ENCODE measurements at regions not wholly inside any gene's neighbourhood (a gene's known extent, or its start where the extent isn't known, plus 50 kb on each side); places are given as distances from the start of the nearest gene placed in this dataset.

- no peak overlapping the region for H3K9ac ChIP-seq (ENCODE audit: insufficient read depth, low read depth, low read length)
- DNase-seq (ENCODE audit: low spot score), result no peak
- H3K27ac ChIP-seq (ENCODE audit: extremely low read length, insufficient read depth, low read length), result no peak overlapping the region
- H3K4me1 ChIP-seq (ENCODE audit: insufficient read depth, low read length), result peaks cover 38% of the 10 kb centered on the region
- no peaks in the 10 kb centered on the region for H4K20me1 ChIP-seq (ENCODE audit: insufficient read depth, low read length)
- CTCF ChIA-PET (ENCODE audit: low intra/inter-chr PET ratio, low total read pairs), result interaction anchor here (1.5 to 5.3 kb wide), 5 partner anchors 128 to 1524 kb away, joined by 8 to 92 read pairs (median 13); no protein-coding TSS in a partner anchor
- POLR2A ChIA-PET, result interaction anchor here (1.4 to 1.5 kb wide), 2 partner anchors 48 to 255 kb away, joined by 4 to 7 read pairs; no protein-coding TSS in a partner anchor
- in situ Hi-C loops (cut with HindIII; ENCODE audit: extremely low pct_ligation_motif_present, low pct_unique_long_range_greater_than_20kb) (loop anchor here (5.0 kb wide), 1 partner anchor 262 kb away; no protein-coding TSS in a partner anchor), intact Hi-C loops (cut with micrococcal nuclease; ENCODE audit: unreplicated experiment) (loop anchor here (2.0 to 10.0 kb wide), 3 partner anchors 37 to 1525 kb away; partner anchors contain the start of gene EGLN3)
- no peaks in the 10 kb centered on the region for H3K9me3 ChIP-seq (ENCODE audit: low read length)
- no peak for FAIRE-seq
- 0 out of 2 replicates have a peak, but pooled peaks have one; percentile 12 for TF ChIP-seq PHF20 (CRISPR knock-in tag; IDR thresholded peaks at IDR 0.05)
- 0 out of 2 replicates have a peak, but pooled peaks have one; percentile 23 for TF ChIP-seq KDM2A (CRISPR knock-in tag; IDR thresholded peaks at IDR 0.05; ENCODE audit: borderline replicate concordance, low read depth)
- TF ChIP-seq NCOR1 (IDR thresholded peaks at IDR 0.05; ENCODE audit: borderline replicate concordance, low read length), result no peak
- no peak for TF ChIP-seq PREB (CRISPR knock-in tag; IDR thresholded peaks at IDR 0.05)
- no peaks in the 10 kb centered on the region for H3K79me2 ChIP-seq (ENCODE audit: insufficient read depth, low read length)
- WGBS (ENCODE audit: low lambda C conversion rate), result 5% methylated on average over 5 of the region's 5 CpGs
- peaks cover 0 to 38% of the 10 kb centered on the region in 2 experiments; a peak in 2 of 5 replicates for H3K27me3 ChIP-seq (ENCODE audit: control insufficient read depth in 1 of 2, insufficient read depth in 2 of 2, low read length in 2 of 2)
- no peak overlapping the region for H3K4me2 ChIP-seq (ENCODE audit: low read depth, low read length)
- no peak overlapping the region for H3K4me3 ChIP-seq (replicated peaks in 1 of 3; ENCODE audit: insufficient read depth in 1 of 3, low read depth in 2 of 3, low read length in 3 of 3)
- BruUV-seq (replicated peaks), result no TSS peak
- no peak overlapping the region for H2AFZ ChIP-seq (ENCODE audit: low read length)
- no peaks in the 10 kb centered on the region for H3K36me3 ChIP-seq (replicated peaks in 1 of 2; ENCODE audit: control insufficient read depth in 1 of 2, insufficient read depth in 2 of 2, low read length in 2 of 2)
- no peak for ATAC-seq
Measured at GRCh38 chr14:34099635-34100034, 148.8 kb upstream of the EGLN3 start.

- Histone ChIP-seq H3K9me3 (ENCODE audit: low read length) (no peaks in the 10 kb centered on the region), H3K4me3 (replicated peaks in 1 of 3; ENCODE audit: insufficient read depth in 1 of 3, low read depth in 2 of 3, low read length in 3 of 3) (no peak overlapping the region), H3K27ac (ENCODE audit: extremely low read length, insufficient read depth, low read length) (no peak overlapping the region), H4K20me1 (ENCODE audit: insufficient read depth, low read length) (no peaks in the 10 kb centered on the region), H3K9ac (ENCODE audit: insufficient read depth, low read depth, low read length) (no peak overlapping the region), H3K4me1 (ENCODE audit: insufficient read depth, low read length) (peaks cover 35% of the 10 kb centered on the region), H3K27me3 (ENCODE audit: control insufficient read depth in 1 of 2, insufficient read depth in 2 of 2, low read length in 2 of 2) (peaks cover 0 to 37% of the 10 kb centered on the region in 2 experiments; a peak in 2 of 5 replicates), H3K36me3 (replicated peaks in 1 of 2; ENCODE audit: control insufficient read depth in 1 of 2, insufficient read depth in 2 of 2, low read length in 2 of 2) (no peaks in the 10 kb centered on the region), H3K4me2 (ENCODE audit: low read depth, low read length) (no peak overlapping the region), H2AFZ (ENCODE audit: low read length) (no peak overlapping the region), H3K79me2 (ENCODE audit: insufficient read depth, low read length) (no peaks in the 10 kb centered on the region)
- CTCF ChIA-PET (ENCODE audit: low intra/inter-chr PET ratio, low total read pairs), result interaction anchor here (1.3 to 5.3 kb wide), 9 partner anchors 129 to 1523 kb away, joined by 3 to 92 read pairs (median 10); partner anchors contain the start of gene EGLN3
- intact Hi-C loops (cut with micrococcal nuclease; ENCODE audit: unreplicated experiment), result loop anchor here (1.0 to 10.0 kb wide), 10 partner anchors 36 to 1524 kb away; partner anchors contain the start of gene EGLN3
- FAIRE-seq (no peak), ATAC-seq (peak; percentile 15), DNase-seq (ENCODE audit: low spot score) (no peak)
- no TSS peak for BruUV-seq (replicated peaks)
- POLR2A ChIA-PET, result interaction anchor here (1.1 to 3.2 kb wide), 9 partner anchors 17 to 259 kb away, joined by 3 to 18 read pairs (median 4); no protein-coding TSS in a partner anchor
- in situ Hi-C loops (cut with HindIII; ENCODE audit: extremely low pct_ligation_motif_present, low pct_unique_long_range_greater_than_20kb), result no loop called here
- peak; percentile 58; the same call in 1 of the 2 replicates for TF ChIP-seq SNAPC2 (CRISPR knock-in tag; IDR thresholded peaks at IDR 0.05)
- TF ChIP-seq ATF1 (CRISPR knock-in tag; IDR thresholded peaks at IDR 0.05), result 0 out of 2 replicates have a peak, but pooled peaks have one; percentile 28
- TF ChIP-seq SPEN (CRISPR knock-in tag; IDR thresholded peaks at IDR 0.05; ENCODE audit: low read depth), result no peak
- 0 out of 2 replicates have a peak, but pooled peaks have one; percentile 24 for TF ChIP-seq ATF7-NPFF (CRISPR knock-in tag; IDR thresholded peaks at IDR 0.05; ENCODE audit: low read depth)
- no peak for TF ChIP-seq CBX2 (IDR thresholded peaks at IDR 0.05; ENCODE audit: low read depth, low read length)
- 0 out of 2 replicates have a peak, but pooled peaks have one; percentile 13 for TF ChIP-seq CBX2 (CRISPR knock-in tag; IDR thresholded peaks at IDR 0.05; ENCODE audit: low read depth)
- 0 out of 2 replicates have a peak, but pooled peaks have one; percentile 13 for TF ChIP-seq ZFP36L1 (CRISPR knock-in tag; IDR thresholded peaks at IDR 0.05)
- no peak for TF ChIP-seq ZC3H13 (CRISPR knock-in tag; IDR thresholded peaks at IDR 0.05)
- TF ChIP-seq ZBTB42 (CRISPR knock-in tag; IDR thresholded peaks at IDR 0.05), result no peak
- TF ChIP-seq ZNF354B (CRISPR knock-in tag; IDR thresholded peaks at IDR 0.05), result 0 out of 2 replicates have a peak, but pooled peaks have one; percentile 74
- TF ChIP-seq NFE2L2 (IDR thresholded peaks at IDR 0.05; ENCODE audit: low read length), result 0 out of 2 replicates have a peak, but pooled peaks have one; percentile 26
- TF ChIP-seq YY1 (IDR thresholded peaks at IDR 0.05; ENCODE audit: insufficient read depth, insufficient replicate concordance, low read depth, low read length), result no peak
- 0 out of 2 replicates have a peak, but pooled peaks have one; percentile 31 for TF ChIP-seq ZNF414 (CRISPR knock-in tag; IDR thresholded peaks at IDR 0.05)
- 0 out of 2 replicates have a peak, but pooled peaks have one; percentile 31 for TF ChIP-seq TARDBP (CRISPR knock-in tag; IDR thresholded peaks at IDR 0.05)
Measured at GRCh38 chr14:34098985-34099349, 148.1 kb upstream of the EGLN3 start.

Measured in HepG2 (cell line).